ENCODE measurements at regions not wholly inside any gene's neighbourhood (a gene's known extent, or its start where the extent isn't known, plus 50 kb on each side); places are given as distances from the start of the nearest gene placed in this dataset.
"Not testable (repeated sequence)": the region's sequence is repeated elsewhere in the genome, so short reads cannot be mapped to it uniquely, and the experiment has no call there.

GRCh38 chr16:35197656-35198055 lies 1738.2 kb downstream of the TP53TG3F start:
- ATAC-seq: no peak

- ATAC-seq: no peak
These were observed 1739.1 kb downstream of the TP53TG3F start for GRCh38 chr16:35198223-35199199.

GRCh38 chr16:35200662-35201061 lies 1741.2 kb downstream of the TP53TG3F start:
- no peak for ATAC-seq

- peak; percentile 10 for ATAC-seq
These were observed 1741.7 kb downstream of the TP53TG3F start for GRCh38 chr16:35201151-35201550.

- ATAC-seq: no peak
These were observed 1744.2 kb downstream of the TP53TG3F start for GRCh38 chr16:35203636-35204035.

- ATAC-seq: no peak
These were observed 1747.9 kb downstream of the TP53TG3F start for GRCh38 chr16:35207059-35207999.

GRCh38 chr16:35208001-35208935 lies 1748.9 kb downstream of the TP53TG3F start:
- ATAC-seq: peak; percentile 32

- ATAC-seq: peak; percentile 45
These were observed 1751.4 kb downstream of the TP53TG3F start for GRCh38 chr16:35210681-35211433.

- ATAC-seq: no peak
These were observed 1755.4 kb downstream of the TP53TG3F start for GRCh38 chr16:35214840-35215239.

- no peak for ATAC-seq
These were observed 1755.9 kb downstream of the TP53TG3F start for GRCh38 chr16:35215287-35215686.

- ATAC-seq: not testable (repeated sequence)
These were observed 1756.8 kb downstream of the TP53TG3F start for GRCh38 chr16:35216261-35216660.

GRCh38 chr16:35221482-35222185 lies 1762.2 kb downstream of the TP53TG3F start:
- ATAC-seq: no peak

GRCh38 chr16:35234679-35235078 lies 1775.3 kb downstream of the TP53TG3F start:
- no peak for ATAC-seq

GRCh38 chr16:35239561-35239960 lies 1780.1 kb downstream of the TP53TG3F start:
- ATAC-seq: no peak

- ATAC-seq: no peak
These were observed 1789.6 kb downstream of the TP53TG3F start for GRCh38 chr16:35249051-35249450.

- ATAC-seq: no peak
These were observed 1793.0 kb downstream of the TP53TG3F start for GRCh38 chr16:35252356-35252936.

- no peak for ATAC-seq
These were observed 1795.9 kb downstream of the TP53TG3F start for GRCh38 chr16:35255186-35255803.

- ATAC-seq: no peak
These were observed 1796.4 kb downstream of the TP53TG3F start for GRCh38 chr16:35255816-35256215.

- ATAC-seq: no peak
These were observed 1799.0 kb downstream of the TP53TG3F start for GRCh38 chr16:35258381-35258780.

GRCh38 chr16:35295856-35296255 lies 1836.4 kb downstream of the TP53TG3F start:
- ATAC-seq: no peak

All from esophagus mucosa (tissue), 1 donor.